Sigmoid colon (tissue), 4 donors: ENCODE measurements at regions not wholly inside any gene's neighbourhood (a gene's known extent, or its start where the extent isn't known, plus 50 kb on each side); places are given as distances from the start of the nearest gene placed in this dataset.

Experiments used
- CTCF ChIP-seq, 4 experiments: fragments of 450-650 bp in 3 of 4; fragments of 200-600 bp in 1 of 4; IDR thresholded peaks; one replicate each; pipeline ENCODE4 v1.5.1; 2016 to 2019; ENCODE audit warnings: antibody characterized with exemption in 4 of 4, mild to moderate bottlenecking in 3 of 4, moderate library complexity in 2 of 4
- EP300 ChIP-seq, 4 donors: sonication (generic); formaldehyde crosslinking; IDR thresholded peaks; one replicate each; pipeline ENCODE4 v1.6.1; 2017; ENCODE audit warnings: antibody characterized with exemption in 4 of 4
- POLR2A ChIP-seq, 2 donors: fragments of 450-650 bp; IDR thresholded peaks; one replicate each; pipeline ENCODE4 v1.6.1; 2016; ENCODE audit warnings: antibody characterized with exemption in 2 of 2, mild to moderate bottlenecking in 2 of 2, moderate library complexity in 2 of 2
- POLR2AphosphoS5 ChIP-seq, 4 donors: sonication (generic); formaldehyde crosslinking; IDR thresholded peaks; one replicate each; pipeline ENCODE4 v1.6.1; 2017; ENCODE audit warnings: antibody characterized with exemption in 4 of 4

GRCh38 chr2:162914161-162914560 lies 75.6 kb upstream of the KCNH7 start:
- TF ChIP-seq CTCF (IDR thresholded peaks at IDR 0.05) (no peak), POLR2AphosphoS5 (IDR thresholded peaks at IDR 0.05) (no peak), POLR2A (IDR thresholded peaks at IDR 0.05) (no peak), EP300 (IDR thresholded peaks at IDR 0.05) (no peak)
